HG03439 (cell line): ENCODE measurements at regions not wholly inside any gene's neighbourhood (a gene's known extent, or its start where the extent isn't known, plus 50 kb on each side); places are given as distances from the start of the nearest gene placed in this dataset.

Experiments used
- ATAC-seq: cut with Tn5 transposase; IDR thresholded peaks from one replicate; pipeline ENCODE4 v1.9.1; 2021; ENCODE audit warnings: mild to moderate bottlenecking, moderate library complexity; ENCODE audit not compliant: unreplicated experiment

GRCh38 chr4:176441594-176441993 lies 121.8 kb downstream of the SPCS3 start:
- ATAC-seq, result no peak

GRCh38 chr4:176443117-176443516 lies 123.4 kb downstream of the SPCS3 start:
- ATAC-seq, result no peak

GRCh38 chr4:176443646-176444409 lies 124.1 kb downstream of the SPCS3 start:
- ATAC-seq, result no peak

- no peak for ATAC-seq
Observed at GRCh38 chr4:176444741-176445140, 125.0 kb downstream of the SPCS3 start.

GRCh38 chr4:176448761-176449160 lies 129.0 kb downstream of the SPCS3 start:
- ATAC-seq, result no peak

GRCh38 chr4:176451443-176451842 lies 131.7 kb downstream of the SPCS3 start:
- ATAC-seq, result no peak

- ATAC-seq, result no peak
Observed at GRCh38 chr4:176453079-176453478, 133.3 kb downstream of the SPCS3 start.

GRCh38 chr4:176453658-176454057 lies 133.9 kb downstream of the SPCS3 start:
- no peak for ATAC-seq

- ATAC-seq, result peak; percentile 100
Observed at GRCh38 chr4:176464748-176465147, 145.0 kb downstream of the SPCS3 start.

GRCh38 chr4:176467001-176467400 lies 147.2 kb downstream of the SPCS3 start:
- no peak for ATAC-seq

GRCh38 chr4:176469546-176469945 lies 149.8 kb downstream of the SPCS3 start:
- ATAC-seq, result no peak

- no peak for ATAC-seq
Observed at GRCh38 chr4:176470671-176471070, 150.9 kb downstream of the SPCS3 start.

- no peak for ATAC-seq
Observed at GRCh38 chr4:176475067-176475466, 155.3 kb downstream of the SPCS3 start.

GRCh38 chr4:176478076-176478475 lies 158.3 kb downstream of the SPCS3 start:
- no peak for ATAC-seq

GRCh38 chr4:176479767-176480166 lies 160.0 kb downstream of the SPCS3 start:
- ATAC-seq, result no peak

GRCh38 chr4:176482972-176483371 lies 163.2 kb downstream of the SPCS3 start:
- ATAC-seq, result no peak

- ATAC-seq, result peak; percentile 60
Observed at GRCh38 chr4:176484301-176484984, 164.7 kb downstream of the SPCS3 start.

GRCh38 chr4:176489001-176489400 lies 169.2 kb downstream of the SPCS3 start:
- ATAC-seq, result no peak

- peak; percentile 100 for ATAC-seq
Observed at GRCh38 chr4:176492646-176493302, 173.0 kb downstream of the SPCS3 start.

GRCh38 chr4:176498617-176499256 lies 179.0 kb downstream of the SPCS3 start:
- no peak for ATAC-seq

GRCh38 chr4:176499518-176499917 lies 179.8 kb downstream of the SPCS3 start:
- no peak for ATAC-seq
